Eye (tissue), 1 donor: ENCODE measurements at regions not wholly inside any gene's neighbourhood (a gene's known extent, or its start where the extent isn't known, plus 50 kb on each side); places are given as distances from the start of the nearest gene placed in this dataset.
A peak's percentile ranks its signal among the peaks of the same experiment; 100 is the strongest.
"Not testable (repeated sequence)": the region's sequence is repeated elsewhere in the genome, so short reads cannot be mapped to it uniquely, and the experiment has no call there.

Source experiments
- DNase-seq: peaks from one replicate; pipeline ENCODE4 v3.0.0-alpha.2; 2015

GRCh38 chr2:182646763-182647498, 69.1 kb upstream of the DNAJC10 start:
- no peak for DNase-seq

GRCh38 chr2:182647499-182647787, 68.6 kb upstream of the DNAJC10 start:
- no peak for DNase-seq

GRCh38 chr2:182649316-182649715, 66.7 kb upstream of the DNAJC10 start:
- peak; percentile 44 for DNase-seq

- peak; percentile 72 for DNase-seq
These were observed 65.4 kb upstream of the DNAJC10 start for GRCh38 chr2:182650704-182651103.

- no peak for DNase-seq
These were observed 63.7 kb upstream of the DNAJC10 start for GRCh38 chr2:182652326-182652725.

- DNase-seq, result no peak
These were observed 60.3 kb upstream of the DNAJC10 start for GRCh38 chr2:182655750-182656149.

GRCh38 chr2:182664212-182664611, 51.8 kb upstream of the DNAJC10 start:
- no peak for DNase-seq

- not testable (repeated sequence) for DNase-seq
These were observed 50.6 kb upstream of the DNAJC10 start for GRCh38 chr2:182665500-182665899.
